T-cell (primary cell): ENCODE measurements at regions not wholly inside any gene's neighbourhood (a gene's known extent, or its start where the extent isn't known, plus 50 kb on each side); places are given as distances from the start of the nearest gene placed in this dataset.

Experiments
- ATAC-seq, 4 experiments: fragments of 200-7000 bp in 3 of 4; fragments of 150-1000 bp in 1 of 4; cut with Tn5 transposase; replicated peaks in 1 of 4; 1 replicate in 3 of 4; 2 replicates in 1 of 4; pipeline ENCODE4 v1.10.0; 2021; ENCODE audit warnings: moderate library complexity in 3 of 4, mild to moderate bottlenecking in 2 of 4, moderate number of reproducible peaks in 1 of 4
- CTCF ChIA-PET, 2 donors: fragments of 300-600 bp; sonication (Branson Sonifier 250); formaldehyde crosslinking; loops; one replicate each; lab custom pipeline; 2022; ENCODE audit warnings: antibody characterized with exemption in 2 of 2; lab: Charles Lee
- POLR2A ChIA-PET, 2 donors: fragments of 300-600 bp; sonication (Branson Sonifier 250); formaldehyde crosslinking; loops; one replicate each; lab custom pipeline; 2022; ENCODE audit warnings: antibody characterized with exemption in 2 of 2; lab: Charles Lee
- DNase-seq, 35 experiments: peaks; one replicate each; pipeline versions ENCODE4 v3.0.0 to v3.0.0-alpha.2; 2013 to 2023
- H3K27ac ChIP-seq: one replicate; pipeline ENCODE4 v1.5.1; 2013; ENCODE audit warnings: low read length
- H3K27me3 ChIP-seq, 2 experiments: replicated peaks in 1 of 2; 1 replicate in 1 of 2; 2 replicates in 1 of 2; pipeline versions ENCODE4 v1.6.1 to v1.7.0; 2013; ENCODE audit warnings: low read length in 1 of 2, mixed read lengths in 1 of 2; ENCODE audit not compliant: control insufficient read depth in 2 of 2, insufficient read depth in 2 of 2; ENCODE audit errors: extremely low read depth in 1 of 2
- H3K36me3 ChIP-seq, 2 donors: 1 replicate in 1 of 2; 2 replicates in 1 of 2; pipeline versions ENCODE4 v1.6.1 to v1.7.0; 2013; ENCODE audit warnings: low read length in 1 of 2; ENCODE audit not compliant: control insufficient read depth in 2 of 2, insufficient read depth in 1 of 2; ENCODE audit errors: extremely low read depth in 1 of 2
- H3K4me1 ChIP-seq, 2 experiments: 1 replicate in 1 of 2; 2 replicates in 1 of 2; pipeline versions ENCODE4 v1.6.1 to v1.7.0; 2013; ENCODE audit warnings: low read length in 2 of 2, mixed read lengths in 1 of 2; ENCODE audit not compliant: insufficient read depth in 2 of 2, control insufficient read depth in 1 of 2; ENCODE audit errors: extremely low read depth in 1 of 2
- H3K4me3 ChIP-seq, 2 donors: 1 replicate in 1 of 2; 2 replicates in 1 of 2; pipeline versions ENCODE4 v1.5.1 to v1.7.0; 2013; ENCODE audit warnings: mild to moderate bottlenecking in 2 of 2, low read length in 1 of 2, moderate library complexity in 1 of 2; ENCODE audit not compliant: control insufficient read depth in 1 of 2; ENCODE audit errors: extremely low read depth in 1 of 2
- H3K9me3 ChIP-seq: 2 replicates; pipeline ENCODE4 v1.7.0; 2013
- H3K27ac Mint-ChIP-seq, 2 donors: one replicate each; pipeline ENCODE4 v1.8.0; 2020 to 2021; ENCODE audit warnings: mild to moderate bottlenecking in 2 of 2, mixed read lengths in 2 of 2
- H3K27me3 Mint-ChIP-seq, 2 donors: one replicate each; pipeline ENCODE4 v1.8.0; 2021 to 2022; ENCODE audit warnings: mixed read lengths in 2 of 2
- H3K36me3 Mint-ChIP-seq: one replicate; pipeline ENCODE4 v1.8.0; 2021; ENCODE audit warnings: mixed read lengths
- H3K4me1 Mint-ChIP-seq, 3 donors: one replicate each; pipeline ENCODE4 v1.8.0; 2020 to 2022; ENCODE audit warnings: mixed read lengths in 3 of 3, mild to moderate bottlenecking in 1 of 3
- H3K4me3 Mint-ChIP-seq, 3 donors: one replicate each; pipeline ENCODE4 v1.8.0; 2020 to 2022; ENCODE audit warnings: mild to moderate bottlenecking in 3 of 3, mixed read lengths in 3 of 3, moderate library complexity in 3 of 3
- H3K9me3 Mint-ChIP-seq, 3 donors: one replicate each; pipeline ENCODE4 v1.8.0; 2020 to 2022; ENCODE audit warnings: mixed read lengths in 3 of 3
- WGBS: methylation state at CpG from one replicate; pipeline ENCODE4 v1.1.5; 2013; ENCODE audit warnings: missing lambda C conversion rate; ENCODE audit not compliant: insufficient coverage; 5-methylcytosine and 5-hydroxymethylcytosine counted together

- H3K27me3 ChIP-seq, result peaks cover 0 to 80% of the 10 kb centered on the region in 2 experiments
- WGBS, result 28% methylated on average over 19 of the region's 32 CpGs
- ATAC-seq, result no peak
Observed at GRCh38 chr20:62550087-62550632, 74.4 kb upstream of the GATA5 start.

DNA sequence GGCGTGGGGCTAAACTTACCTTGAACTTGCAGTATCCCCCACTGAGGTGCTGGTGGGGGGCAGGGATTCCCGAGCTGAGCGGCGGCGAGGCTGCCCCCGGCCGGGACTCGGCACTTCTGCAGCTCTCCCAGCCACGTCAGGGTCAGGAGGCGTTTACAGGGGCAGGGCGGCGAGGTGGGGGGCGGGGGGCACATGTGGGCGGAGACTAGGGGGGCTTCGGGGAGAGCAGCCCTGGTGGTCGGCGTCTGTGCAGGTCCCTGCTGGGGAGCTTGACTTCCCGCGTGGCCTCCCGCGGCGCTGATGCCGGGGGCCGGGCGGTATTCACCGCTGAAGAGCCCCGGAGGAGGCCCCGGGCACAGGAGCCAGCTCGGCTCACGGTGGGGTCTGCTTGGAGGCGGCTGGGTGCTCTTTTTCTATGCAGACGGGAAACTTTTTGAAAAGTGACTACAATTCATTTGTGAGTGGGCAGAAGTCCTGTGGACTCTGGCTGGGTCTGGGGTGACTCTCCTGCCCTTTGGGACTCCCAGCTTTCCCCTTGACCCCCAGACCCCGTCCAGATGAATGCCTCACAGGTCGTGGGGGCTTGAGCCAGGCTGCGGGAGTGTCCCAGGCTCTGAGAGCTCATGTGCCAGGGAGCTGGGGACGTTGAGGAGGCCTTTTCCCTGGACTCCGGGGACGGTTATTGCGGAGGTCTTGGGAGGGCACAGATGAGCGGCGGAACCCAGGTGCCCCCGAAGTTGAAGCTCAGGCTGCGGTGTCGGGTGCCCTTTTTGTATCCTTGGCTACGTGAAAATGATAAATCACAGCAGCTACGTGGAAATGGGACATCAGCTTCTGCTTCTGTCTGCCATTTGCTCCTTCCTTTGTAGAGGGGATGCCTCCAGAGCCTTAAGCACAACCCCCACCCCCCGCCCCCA, 75.9 kb upstream of the GATA5 start:
- ChIA-PET POLR2A (no interaction called here), CTCF (interaction anchor here in 1 of 2 donors (0.6 kb wide), 1 partner anchor 42 kb away, joined by 3 read pairs; no protein-coding TSS in a partner anchor)
- H3K9me3 ChIP-seq, result no peaks in the 10 kb centered on the region
- Mint-ChIP-seq H3K27ac (no peak overlapping the region), H3K4me3 (peak overlapping the region; percentile 34 to 75 (median 41)), H3K4me1 (peaks cover 7 to 12% (median 8%) of the 10 kb centered on the region in 3 donors), H3K27me3 (peaks cover 29 to 48% of the 10 kb centered on the region in 2 donors), H3K36me3 (no peaks in the 10 kb centered on the region), H3K9me3 (no peaks in the 10 kb centered on the region)
- no peak overlapping the region for H3K27ac ChIP-seq
- peaks cover 2 to 17% of the 10 kb centered on the region in 2 experiments for H3K4me1 ChIP-seq
- peak in 3 of 4 experiments; percentile 40 to 54 (median 43) for ATAC-seq
- peaks cover 0 to 90% of the 10 kb centered on the region in 2 experiments for H3K27me3 ChIP-seq
- no peaks in the 10 kb centered on the region for H3K36me3 ChIP-seq
- peak in 7 of 35 experiments; percentile 1 to 12 (median 10) for DNase-seq
- peak overlapping the region in 1 of 2 donors; percentile 23 for H3K4me3 ChIP-seq
- WGBS, result 18% methylated on average over 40 of the region's 47 CpGs

More at GRCh38 chr20:62550087-62550632, 74.4 kb upstream of the GATA5 start:
- Histone ChIP-seq H3K9me3 (no peaks in the 10 kb centered on the region), H3K27ac (no peak overlapping the region), H3K36me3 (no peaks in the 10 kb centered on the region), H3K4me1 (peaks cover 2 to 17% of the 10 kb centered on the region in 2 experiments), H3K4me3 (peak overlapping the region in 1 of 2 donors; percentile 26)
- POLR2A ChIA-PET, result interaction anchor here in 1 of 2 donors (0.6 kb wide), 1 partner anchor 258 kb away, joined by 5 read pairs; no protein-coding TSS in a partner anchor
- no peaks in the 10 kb centered on the region for H3K36me3 Mint-ChIP-seq
- H3K4me1 Mint-ChIP-seq, result peaks cover 7 to 12% (median 8%) of the 10 kb centered on the region in 3 donors
- H3K9me3 Mint-ChIP-seq, result no peaks in the 10 kb centered on the region
- DNase-seq, result no peak
- CTCF ChIA-PET, result no interaction called here
- H3K27ac Mint-ChIP-seq, result no peak overlapping the region
- H3K27me3 Mint-ChIP-seq, result peaks cover 24 to 43% of the 10 kb centered on the region in 2 donors
- H3K4me3 Mint-ChIP-seq, result peak overlapping the region; percentile 70 to 75 (median 70)

DNA sequence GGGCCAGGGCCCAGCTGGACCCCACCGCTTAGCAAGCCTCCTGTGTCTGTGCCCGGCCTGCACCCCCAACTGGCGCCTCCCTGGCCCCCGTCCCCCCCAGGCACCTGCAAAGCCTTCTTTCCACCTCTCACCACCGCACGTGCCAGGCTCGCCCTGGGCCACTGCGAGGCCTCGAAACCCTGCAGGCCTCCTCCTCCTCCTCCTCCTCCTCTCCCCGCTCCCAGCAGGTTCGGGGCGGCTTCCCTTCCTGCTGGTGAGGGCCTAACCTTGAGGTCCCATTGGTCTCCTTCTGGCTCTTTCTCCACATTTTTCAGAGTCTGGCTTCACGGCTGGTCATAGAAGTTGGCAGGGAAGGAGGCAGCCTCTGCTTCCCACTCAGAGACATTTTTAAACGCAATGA, 76.8 kb upstream of the GATA5 start:
- Mint-ChIP-seq H3K36me3 (no peaks in the 10 kb centered on the region), H3K9me3 (no peaks in the 10 kb centered on the region), H3K4me1 (peaks cover 7 to 12% (median 8%) of the 10 kb centered on the region in 3 donors), H3K4me3 (peak overlapping the region in 2 of 3 donors; percentile 17 to 65), H3K27ac (peak overlapping the region in 1 of 2 donors; percentile 15), H3K27me3 (peaks cover 29 to 56% of the 10 kb centered on the region in 2 donors)
- Histone ChIP-seq H3K4me1 (peaks cover 2 to 17% of the 10 kb centered on the region in 2 experiments), H3K27ac (no peak overlapping the region), H3K36me3 (no peaks in the 10 kb centered on the region), H3K4me3 (no peak overlapping the region), H3K27me3 (peaks cover 0 to 94% of the 10 kb centered on the region in 2 experiments), H3K9me3 (no peaks in the 10 kb centered on the region)
- POLR2A ChIA-PET, result no interaction called here
- DNase-seq, result no peak
- WGBS, result 91% methylated on average over 5 of the region's 14 CpGs
- CTCF ChIA-PET, result no interaction called here
- no peak for ATAC-seq

DNA sequence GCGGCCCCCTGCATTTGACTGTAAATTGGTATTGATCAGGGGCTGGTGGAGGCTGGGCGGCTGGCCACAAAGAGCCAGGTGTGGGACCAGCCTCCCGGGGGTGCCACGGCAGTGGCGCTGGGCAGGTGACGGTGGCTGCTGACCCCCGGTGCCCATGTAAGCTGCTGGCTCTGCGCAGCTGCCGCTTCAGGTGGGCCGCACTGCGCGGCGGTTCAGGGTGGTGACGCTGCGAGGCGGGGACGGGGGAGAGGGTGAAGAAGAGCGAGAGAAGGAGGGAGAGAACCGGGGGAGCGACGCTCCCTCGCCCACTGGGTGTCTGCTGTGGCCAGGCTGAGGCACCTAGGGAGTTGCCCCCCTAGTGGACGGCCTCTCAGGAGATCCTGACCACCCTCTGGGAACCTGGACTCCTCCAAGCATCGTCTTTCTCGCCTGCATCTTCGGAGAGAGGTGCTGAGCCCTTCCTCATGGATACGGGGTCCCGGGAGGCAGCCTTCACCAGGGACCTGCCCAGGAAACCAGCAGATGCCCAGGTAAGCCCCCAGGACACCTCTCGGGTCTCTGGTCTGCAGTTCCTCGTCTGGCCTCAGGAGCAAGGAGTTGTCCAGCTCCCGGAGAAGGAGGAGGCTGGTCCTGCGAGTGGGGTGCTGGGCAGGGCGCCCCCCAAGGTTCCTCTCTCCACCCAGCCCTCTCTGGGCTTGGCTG, 77.5 kb upstream of the GATA5 start:
- no peak for ATAC-seq
- ChIA-PET CTCF (no interaction called here), POLR2A (no interaction called here)
- H3K4me3 Mint-ChIP-seq, result peak overlapping the region in 1 of 3 donors; percentile 65
- no peak overlapping the region for H3K4me3 ChIP-seq
- H3K4me1 Mint-ChIP-seq, result peaks cover 7 to 12% (median 8%) of the 10 kb centered on the region in 3 donors
- no peak for DNase-seq
- H3K36me3 Mint-ChIP-seq, result no peaks in the 10 kb centered on the region
- peaks cover 29 to 55% of the 10 kb centered on the region in 2 donors for H3K27me3 Mint-ChIP-seq
- peaks cover 0 to 94% of the 10 kb centered on the region in 2 experiments for H3K27me3 ChIP-seq
- WGBS, result 76% methylated on average over 19 of the region's 33 CpGs
- no peak overlapping the region for H3K27ac Mint-ChIP-seq
- no peaks in the 10 kb centered on the region for H3K9me3 Mint-ChIP-seq
- H3K4me1 ChIP-seq, result peaks cover 2 to 17% of the 10 kb centered on the region in 2 experiments
- no peaks in the 10 kb centered on the region for H3K36me3 ChIP-seq
- H3K27ac ChIP-seq, result no peak overlapping the region
- H3K9me3 ChIP-seq, result no peaks in the 10 kb centered on the region

GRCh38 chr20:62553838-62554161, 78.0 kb upstream of the GATA5 start:
- Mint-ChIP-seq H3K36me3 (no peaks in the 10 kb centered on the region), H3K9me3 (no peaks in the 10 kb centered on the region), H3K27me3 (peaks cover 29 to 54% of the 10 kb centered on the region in 2 donors), H3K4me1 (peaks cover 7 to 12% (median 8%) of the 10 kb centered on the region in 3 donors), H3K4me3 (no peak overlapping the region), H3K27ac (no peak overlapping the region)
- Histone ChIP-seq H3K4me1 (peaks cover 2 to 17% of the 10 kb centered on the region in 2 experiments), H3K27ac (no peak overlapping the region), H3K4me3 (no peak overlapping the region), H3K9me3 (no peaks in the 10 kb centered on the region), H3K36me3 (no peaks in the 10 kb centered on the region), H3K27me3 (peaks cover 0 to 92% of the 10 kb centered on the region in 2 experiments)
- DNase-seq (no peak), ATAC-seq (no peak)
- POLR2A ChIA-PET, result interaction anchor here in 1 of 2 donors (0.6 kb wide), 1 partner anchor 107 kb away, joined by 4 read pairs; no protein-coding TSS in a partner anchor
- CTCF ChIA-PET, result no interaction called here
- WGBS, result 73% methylated on average over 6 of the region's 7 CpGs
